Ishikawa (cell line): ENCODE measurements at regions not wholly inside any gene's neighbourhood (a gene's known extent, or its start where the extent isn't known, plus 50 kb on each side); places are given as distances from the start of the nearest gene placed in this dataset.

Experiments
- CEBPB ChIP-seq: IDR thresholded peaks from 2 replicates; pipeline ENCODE4 v1.6.1; 2012
- CREB1 ChIP-seq: IDR thresholded peaks from 2 replicates; pipeline ENCODE4 v1.6.1; 2012; ENCODE audit warnings: low read depth
- EGR1 ChIP-seq: IDR thresholded peaks from 2 replicates; pipeline ENCODE4 v1.6.1; 2012
- EP300 ChIP-seq: IDR thresholded peaks from 2 replicates; pipeline ENCODE4 v1.6.1; 2012; ENCODE audit warnings: borderline replicate concordance
- FOXM1 ChIP-seq: IDR thresholded peaks from 2 replicates; pipeline ENCODE4 v1.6.1; 2012; ENCODE audit warnings: low read depth, borderline replicate concordance
- NFIC ChIP-seq: IDR thresholded peaks from 2 replicates; pipeline ENCODE4 v1.6.1; 2012
- RAD21 ChIP-seq: IDR thresholded peaks from 2 replicates; pipeline ENCODE4 v1.6.1; 2012; ENCODE audit warnings: low read depth
- REST ChIP-seq: IDR thresholded peaks from 2 replicates; pipeline ENCODE4 v1.6.1; 2012; ENCODE audit warnings: low read depth, mild to moderate bottlenecking
- TAF1 ChIP-seq: IDR thresholded peaks from 2 replicates; pipeline ENCODE4 v1.6.1; 2012; ENCODE audit warnings: low read depth, mild to moderate bottlenecking
- TCF12 ChIP-seq: IDR thresholded peaks from 2 replicates; pipeline ENCODE4 v1.6.1; 2012; ENCODE audit warnings: low read depth
- TEAD4 ChIP-seq: IDR thresholded peaks from 2 replicates; pipeline ENCODE4 v1.6.1; 2012
- USF1 ChIP-seq: IDR thresholded peaks from 2 replicates; pipeline ENCODE4 v1.6.1; 2012
- YY1 ChIP-seq: IDR thresholded peaks from 2 replicates; pipeline ENCODE4 v1.6.1; 2012; ENCODE audit warnings: low read depth
- ZBTB7A ChIP-seq: IDR thresholded peaks from 2 replicates; pipeline ENCODE4 v1.6.1; 2012; ENCODE audit warnings: low read depth
- TF ChIP-seq, protein P1 (sequence below): IDR thresholded peaks from 2 replicates; pipeline ENCODE4 v1.6.1; 2012

DNA sequence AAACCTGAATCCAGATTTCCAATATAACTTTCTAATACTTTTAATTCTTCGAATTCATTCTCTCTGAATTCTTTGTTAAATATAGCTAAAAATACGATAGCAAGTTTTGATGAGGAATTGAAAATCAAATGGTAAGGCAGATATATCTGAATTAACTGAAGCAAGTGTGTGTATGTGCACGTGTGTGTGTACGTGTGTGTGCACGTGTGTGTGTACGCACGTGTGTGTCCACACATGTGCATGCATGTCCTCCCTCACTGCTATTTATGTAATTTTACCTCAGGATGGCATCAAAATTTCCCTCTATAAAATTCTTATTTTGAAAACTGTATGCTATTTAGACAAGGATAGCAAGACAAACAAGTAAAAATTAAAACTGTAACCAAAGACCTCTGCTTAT lies 961.3 kb upstream of the CNTN5 start:
- TF ChIP-seq TEAD4: no peak

- no peak for TF ChIP-seq EGR1
- TF ChIP-seq TAF1: no peak
- TF ChIP-seq YY1: no peak
- no peak for TF ChIP-seq CREB1
- TF ChIP-seq NFIC: no peak
- TF ChIP-seq EP300: no peak
- no peak for TF ChIP-seq ZBTB7A
- no peak for TF ChIP-seq CEBPB
Measured at GRCh38 chr11:98060759-98061158, 960.0 kb upstream of the CNTN5 start.

DNA sequence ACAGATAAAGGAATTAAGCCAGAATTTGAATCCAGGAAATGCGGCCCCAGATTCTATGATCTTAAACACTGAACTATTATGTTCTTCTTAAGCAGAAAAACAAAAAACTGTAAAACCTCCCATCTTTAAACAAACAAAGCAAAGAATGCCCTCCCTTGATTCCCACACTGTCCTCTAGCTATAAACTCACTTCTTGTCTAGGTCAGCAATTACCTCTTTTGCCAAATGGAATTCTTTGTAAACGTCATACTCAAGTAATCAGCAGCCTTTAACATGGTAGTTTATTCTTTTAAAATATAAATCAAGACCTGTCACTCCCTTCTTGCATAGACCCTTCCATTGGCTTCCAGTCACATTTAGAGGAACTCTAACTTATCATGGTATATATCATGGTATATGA lies 958.9 kb upstream of the CNTN5 start:
- TF ChIP-seq EP300 (no peak), CREB1 (no peak), NFIC (no peak), RAD21 (no peak)

DNA sequence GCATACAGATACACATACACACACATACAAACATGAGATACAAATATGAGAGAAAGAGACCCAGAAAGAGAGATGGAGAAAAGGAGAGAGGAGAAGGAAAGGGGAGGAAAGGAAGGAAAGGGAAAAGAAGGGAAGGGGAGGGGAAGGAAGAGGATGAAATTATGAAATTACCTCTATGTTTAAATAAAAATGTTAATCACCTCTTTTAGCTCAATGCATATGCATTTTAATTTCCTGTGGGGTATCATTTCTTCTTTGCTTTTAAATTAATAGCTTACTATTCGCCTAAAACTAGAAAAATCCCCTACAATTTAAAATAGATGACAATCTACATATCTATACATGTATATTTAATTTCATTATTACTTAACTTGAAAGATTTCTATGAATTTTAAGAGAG lies 958.0 kb upstream of the CNTN5 start:
- no peak for TF ChIP-seq TAF1
- TF ChIP-seq USF1: no peak
- TF ChIP-seq TEAD4: no peak
- TF ChIP-seq YY1: no peak
- TF ChIP-seq TCF12: no peak

GRCh38 chr11:98068251-98068650 lies 952.5 kb upstream of the CNTN5 start:
- TF ChIP-seq, protein P1, sequence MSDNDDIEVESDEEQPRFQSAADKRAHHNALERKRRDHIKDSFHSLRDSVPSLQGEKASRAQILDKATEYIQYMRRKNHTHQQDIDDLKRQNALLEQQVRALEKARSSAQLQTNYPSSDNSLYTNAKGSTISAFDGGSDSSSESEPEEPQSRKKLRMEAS: no peak

DNA sequence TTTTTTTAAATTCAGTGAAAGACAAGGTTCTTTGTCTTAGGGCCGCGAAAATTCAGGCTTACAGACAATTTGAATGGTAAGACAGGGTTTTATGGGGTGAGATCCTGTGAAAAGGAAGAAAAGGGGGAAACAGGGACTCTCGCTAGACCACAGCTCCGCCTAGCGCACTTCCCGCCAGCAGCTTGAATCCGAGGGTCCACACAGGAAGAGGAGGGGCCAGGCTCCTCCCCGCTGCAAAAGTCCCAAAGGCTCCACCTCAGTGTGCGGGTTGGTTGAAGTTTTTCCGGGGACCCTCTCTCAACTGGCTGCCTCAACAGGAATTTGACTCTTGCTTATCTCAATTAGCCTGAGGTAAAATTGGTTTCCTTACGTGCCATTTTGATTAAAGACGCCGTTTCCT lies 950.9 kb upstream of the CNTN5 start:
- TF ChIP-seq, protein P1: no peak
- TF ChIP-seq TCF12 (no peak), FOXM1 (no peak), ZBTB7A (no peak), USF1 (no peak), CEBPB (no peak), CREB1 (no peak), REST (no peak), YY1 (no peak), RAD21 (no peak)

DNA sequence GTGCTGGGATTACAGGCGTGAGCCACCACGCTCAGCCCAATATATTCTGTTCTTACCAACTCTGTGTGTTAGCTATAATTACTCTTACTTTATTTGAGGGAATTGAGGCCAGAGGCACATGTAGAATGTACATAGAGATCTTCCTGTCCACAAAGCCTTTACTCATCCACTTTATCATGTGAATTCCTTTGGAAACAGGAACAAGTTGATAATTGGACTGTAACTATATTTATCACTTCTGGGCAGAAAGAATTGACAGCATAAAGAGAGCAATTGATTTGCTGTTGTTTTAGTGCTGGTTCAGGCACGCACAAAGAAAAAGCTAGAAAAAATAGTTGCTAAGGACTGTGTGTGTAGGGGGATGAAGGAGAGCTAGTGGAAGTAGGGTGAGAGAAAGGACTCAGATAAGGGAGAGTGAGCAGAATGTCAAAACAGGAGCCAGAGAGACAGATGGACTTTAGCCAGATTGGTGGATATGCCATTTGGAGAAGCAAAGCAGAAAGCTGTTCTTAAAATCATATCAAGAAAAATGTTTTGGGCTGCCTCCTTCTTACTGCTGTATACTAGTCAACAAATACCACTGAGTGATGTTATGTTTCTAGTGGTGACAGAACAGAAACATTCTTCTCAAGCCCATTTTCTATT lies 929.8 kb upstream of the CNTN5 start:
- no peak for TF ChIP-seq TAF1
- TF ChIP-seq YY1: no peak
- no peak for TF ChIP-seq ZBTB7A
- no peak for TF ChIP-seq CREB1
- no peak for TF ChIP-seq CEBPB
- no peak for TF ChIP-seq RAD21
- no peak for TF ChIP-seq FOXM1
- TF ChIP-seq EP300: no peak
- TF ChIP-seq TCF12: no peak
- no peak for TF ChIP-seq REST
- TF ChIP-seq NFIC: no peak
